Left renal cortex interstitium (tissue), 4 donors: ENCODE measurements at regions not wholly inside any gene's neighbourhood (a gene's known extent, or its start where the extent isn't known, plus 50 kb on each side); places are given as distances from the start of the nearest gene placed in this dataset.
"Not testable (repeated sequence)": the region's sequence is repeated elsewhere in the genome, so short reads cannot be mapped to it uniquely, and the experiment has no call there.

Source experiments
- DNase-seq, 4 donors: peaks; one replicate each; pipeline ENCODE4 v3.0.0-alpha.2; 2013; ENCODE audit warnings: low read depth in 4 of 4, low spot score in 2 of 4, missing footprints in 1 of 4

DNA sequence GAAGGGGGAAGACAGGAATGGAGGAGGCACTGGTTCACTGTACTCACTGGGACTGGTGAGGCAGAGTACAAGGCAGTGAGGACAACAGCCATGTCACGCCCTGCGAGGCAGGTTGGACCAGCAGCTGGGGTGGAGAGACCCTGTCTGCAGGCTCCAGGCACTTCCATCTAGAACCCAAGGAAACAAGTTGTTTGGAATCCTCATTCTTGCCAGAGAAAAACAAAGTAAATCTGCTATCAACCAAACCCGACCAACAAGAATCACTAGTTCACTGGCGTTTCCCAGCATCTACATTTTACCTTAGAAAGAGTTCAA is 98.5 kb upstream of the CDYL start:
- DNase-seq: no peak

- no peak for DNase-seq
These were observed 99.0 kb upstream of the CDYL start for GRCh38 chr6:4677011-4677750.

DNA sequence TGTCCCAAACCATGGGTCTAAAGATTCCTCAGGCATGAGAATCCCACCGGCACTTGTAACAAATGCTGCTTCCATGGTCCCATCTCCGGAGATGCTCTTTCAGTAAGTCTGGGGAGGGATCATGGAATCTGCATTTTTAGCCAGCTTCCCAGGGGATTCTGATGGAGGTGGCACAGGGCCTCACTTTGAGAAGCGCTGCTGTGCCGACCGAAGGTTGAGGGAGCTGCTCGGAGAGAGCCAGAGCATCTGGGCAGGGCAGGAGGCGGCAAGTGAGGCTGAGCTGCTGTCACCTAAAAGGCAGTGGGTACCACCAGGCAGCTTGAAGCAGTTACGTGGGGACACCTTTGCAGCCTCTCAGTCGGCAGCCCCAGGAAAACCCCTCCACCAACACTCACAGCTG is 100.2 kb upstream of the CDYL start:
- DNase-seq: no peak

GRCh38 chr6:4675121-4675520 is 101.1 kb upstream of the CDYL start:
- DNase-seq: no peak

DNA sequence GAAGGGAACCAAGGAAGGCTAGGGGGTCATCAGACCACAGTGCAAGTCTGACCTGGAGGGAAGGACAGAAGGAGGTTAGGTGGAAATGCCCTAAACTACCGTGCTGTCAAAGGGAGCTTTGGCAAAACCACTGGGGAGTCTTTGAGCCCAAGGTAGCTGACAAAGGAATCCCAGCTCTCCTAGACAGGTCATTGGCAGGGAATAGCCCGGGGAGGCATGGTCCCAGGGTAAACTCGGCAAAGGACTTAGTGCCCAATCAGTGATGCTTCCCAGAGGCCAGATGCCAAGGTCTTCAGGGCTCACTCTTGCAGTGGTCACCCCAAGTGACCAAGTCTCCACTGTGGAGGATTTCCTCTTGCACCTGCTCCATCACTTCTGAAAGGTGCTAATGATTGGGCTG is 102.3 kb upstream of the CDYL start:
- DNase-seq: no peak

- DNase-seq: no peak
These were observed 103.4 kb upstream of the CDYL start for GRCh38 chr6:4672772-4673171.

DNA sequence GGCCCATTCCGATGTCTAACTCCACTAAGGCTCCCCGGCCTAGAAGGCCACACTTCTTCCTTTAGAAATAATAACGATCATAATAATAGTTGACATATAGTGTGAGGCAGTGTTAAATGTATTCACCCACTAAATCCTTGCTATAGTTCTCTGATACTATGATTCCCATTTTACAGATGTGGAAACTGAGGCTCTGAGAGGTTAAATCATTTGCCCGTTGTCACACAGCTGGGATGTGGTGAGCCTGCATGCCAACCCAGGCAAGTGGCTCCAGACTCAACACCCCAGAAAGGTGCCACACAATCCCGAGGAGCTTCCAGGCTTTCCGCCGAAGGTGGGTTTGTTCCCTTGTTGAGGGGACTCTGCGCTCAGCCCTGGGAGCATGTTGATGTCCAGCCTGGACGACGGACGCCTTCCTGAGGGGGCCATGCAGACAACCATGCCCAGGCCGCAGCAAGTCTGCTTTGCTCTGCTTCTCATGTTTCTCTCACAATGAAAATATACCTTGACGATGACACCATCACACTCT is 104.6 kb upstream of the CDYL start:
- no peak for DNase-seq

DNA sequence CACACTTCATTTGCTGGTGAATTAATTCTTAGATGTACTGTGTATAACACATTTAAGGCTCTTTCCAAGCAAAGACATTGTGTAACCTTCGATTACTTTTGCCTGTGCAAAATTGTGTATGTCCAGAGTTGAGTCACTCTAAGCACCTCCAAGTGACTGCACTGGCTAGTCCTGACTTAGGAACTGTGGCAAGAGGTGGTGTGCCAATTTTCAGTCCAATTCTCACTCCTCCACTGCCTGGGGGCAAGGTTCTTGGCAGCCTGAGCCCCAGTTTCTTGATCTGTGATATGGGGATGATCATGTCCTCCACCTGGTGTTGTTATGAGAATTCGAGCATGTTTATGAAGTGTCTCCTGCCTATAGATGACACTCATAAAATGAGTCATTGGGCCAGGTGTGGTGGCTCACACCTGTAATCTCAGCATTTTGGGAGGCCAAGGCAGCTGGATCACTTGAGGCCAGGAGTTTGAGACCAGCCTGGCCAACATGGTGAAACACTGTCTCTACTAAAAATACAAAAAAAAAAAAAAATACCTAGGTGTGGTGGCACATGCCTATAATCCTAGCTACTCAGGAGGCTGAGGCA is 105.3 kb upstream of the CDYL start:
- DNase-seq: no peak

DNA sequence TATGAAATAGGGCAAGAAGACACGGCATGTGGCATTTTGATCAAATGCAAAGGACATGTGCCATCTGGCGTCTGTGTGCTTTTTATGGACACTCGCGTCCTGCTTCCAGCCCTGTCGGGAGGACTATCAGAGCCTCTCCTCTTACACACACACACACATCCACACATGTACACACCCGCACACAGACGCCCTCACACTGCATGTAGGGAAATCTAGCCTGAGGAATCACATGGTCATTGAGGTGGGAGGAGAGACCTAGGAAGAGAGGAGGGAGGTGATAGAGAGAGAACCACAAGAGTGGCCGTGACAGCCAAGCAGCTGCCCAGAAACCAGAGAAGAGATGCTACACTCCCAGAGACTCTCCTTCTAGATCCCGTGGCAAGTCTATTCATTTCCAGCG is 105.9 kb upstream of the CDYL start:
- DNase-seq: no peak

DNA sequence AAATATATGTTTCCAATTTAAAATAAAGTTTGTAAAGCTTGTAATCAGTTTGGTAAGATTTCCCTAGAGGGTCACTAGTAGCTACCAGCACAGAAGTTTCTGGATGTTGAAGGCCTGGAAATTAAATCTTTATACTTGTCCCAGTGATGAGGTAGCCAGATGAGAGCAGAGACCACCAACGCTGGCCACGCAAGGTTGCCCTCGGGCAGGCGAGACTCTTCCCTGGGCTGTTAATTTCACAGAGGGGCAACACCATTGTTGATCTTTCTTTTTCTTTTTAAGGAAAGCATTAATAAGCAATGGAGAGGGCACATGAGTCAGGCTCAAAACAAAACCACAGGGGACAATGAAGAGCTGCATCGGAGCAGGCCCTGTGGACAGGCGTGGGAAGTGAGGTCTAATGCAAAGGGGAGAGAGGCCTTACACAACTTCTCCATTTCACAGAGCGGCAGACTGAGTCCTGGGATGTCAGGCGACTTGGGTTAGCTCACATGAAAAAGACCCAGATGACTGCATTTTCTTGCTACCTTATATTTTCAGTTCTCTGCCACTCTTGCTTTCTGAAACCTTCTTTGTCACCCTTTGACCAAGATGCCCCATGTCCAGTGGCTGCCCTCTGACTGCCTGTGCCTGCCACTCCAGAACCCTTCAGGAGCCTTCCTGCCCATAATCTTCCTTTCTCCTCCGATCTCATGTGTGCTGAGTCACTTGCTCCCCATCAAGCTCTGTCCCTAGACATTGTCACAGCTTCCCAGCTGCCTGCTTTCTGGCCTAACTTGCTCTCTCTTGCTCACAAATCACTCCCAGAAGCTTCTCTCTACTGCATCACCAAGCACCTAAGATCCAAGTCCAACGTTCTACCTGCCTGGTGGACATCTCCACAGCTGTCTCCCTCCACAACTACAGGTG is 107.7 kb upstream of the CDYL start:
- no peak for DNase-seq

- DNase-seq: no peak
These were observed 108.6 kb upstream of the CDYL start for GRCh38 chr6:4667591-4667990.

GRCh38 chr6:4666886-4667513 is 109.2 kb upstream of the CDYL start:
- no peak for DNase-seq

GRCh38 chr6:4665489-4666417 is 110.5 kb upstream of the CDYL start:
- DNase-seq: no peak

DNA sequence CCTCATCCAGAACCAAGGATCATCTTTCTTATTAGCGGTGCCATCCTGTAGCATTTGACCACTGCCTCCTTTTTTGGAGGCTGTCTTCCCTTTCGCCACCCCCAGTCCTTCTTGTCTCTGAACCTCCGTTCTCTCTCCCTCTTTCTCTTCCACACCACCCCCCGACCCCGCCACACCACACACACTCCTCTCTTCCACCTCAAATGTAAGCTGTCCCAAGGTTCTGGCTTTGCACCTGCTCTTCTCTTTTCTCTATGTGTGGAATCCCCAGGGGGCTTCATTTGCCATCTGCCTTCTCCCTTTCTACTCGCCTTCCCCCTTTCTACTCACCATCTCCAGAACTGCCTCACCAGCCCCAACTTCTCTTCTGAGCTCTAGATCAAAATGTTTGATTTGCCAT is 111.3 kb upstream of the CDYL start:
- DNase-seq: no peak

DNA sequence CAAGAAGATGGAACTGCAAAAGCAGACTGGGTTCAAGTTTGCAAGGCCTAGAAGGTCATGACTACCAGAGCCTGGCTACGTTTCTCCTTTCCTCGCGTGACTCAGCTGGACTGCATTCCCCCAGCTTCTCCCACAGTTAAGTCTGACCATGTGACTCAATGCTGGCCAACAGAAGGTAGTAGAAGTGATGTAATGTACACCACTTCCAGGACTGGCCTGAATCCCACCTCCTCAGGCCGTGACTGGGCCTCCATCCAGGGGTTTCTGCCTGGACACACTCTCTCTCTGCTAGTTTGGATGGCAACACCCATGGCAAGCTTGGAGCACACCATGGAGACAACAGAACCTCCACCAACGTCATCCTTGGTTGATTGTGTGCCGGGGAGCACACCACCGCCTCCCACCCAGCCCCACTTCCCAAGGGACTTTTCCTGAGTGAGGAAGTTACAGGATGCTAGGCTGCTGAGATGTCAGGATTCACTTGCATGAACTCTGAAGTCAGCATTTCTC is 112.0 kb upstream of the CDYL start:
- DNase-seq: no peak

GRCh38 chr6:4662886-4663285 is 113.3 kb upstream of the CDYL start:
- DNase-seq: no peak

DNA sequence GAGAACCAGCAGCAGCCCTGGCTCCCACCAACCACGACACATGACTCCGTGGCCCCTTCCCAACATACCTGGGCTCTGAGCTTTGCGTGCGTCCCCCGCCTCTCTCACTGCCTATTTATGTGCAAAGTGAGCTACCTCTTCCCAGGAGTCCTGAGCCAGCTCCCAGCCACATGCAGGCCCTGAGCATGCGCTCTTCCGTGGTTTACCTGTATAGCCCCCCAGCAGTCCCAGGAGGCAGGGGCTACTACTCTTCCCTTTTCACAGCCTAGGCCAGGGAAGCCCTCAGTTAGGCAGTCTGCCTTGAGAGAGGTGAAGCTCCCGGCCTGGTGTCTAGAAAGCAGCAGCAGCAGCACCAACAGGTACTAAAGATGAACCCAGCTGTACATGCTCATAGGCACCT is 114.8 kb upstream of the CDYL start:
- DNase-seq: no peak

DNA sequence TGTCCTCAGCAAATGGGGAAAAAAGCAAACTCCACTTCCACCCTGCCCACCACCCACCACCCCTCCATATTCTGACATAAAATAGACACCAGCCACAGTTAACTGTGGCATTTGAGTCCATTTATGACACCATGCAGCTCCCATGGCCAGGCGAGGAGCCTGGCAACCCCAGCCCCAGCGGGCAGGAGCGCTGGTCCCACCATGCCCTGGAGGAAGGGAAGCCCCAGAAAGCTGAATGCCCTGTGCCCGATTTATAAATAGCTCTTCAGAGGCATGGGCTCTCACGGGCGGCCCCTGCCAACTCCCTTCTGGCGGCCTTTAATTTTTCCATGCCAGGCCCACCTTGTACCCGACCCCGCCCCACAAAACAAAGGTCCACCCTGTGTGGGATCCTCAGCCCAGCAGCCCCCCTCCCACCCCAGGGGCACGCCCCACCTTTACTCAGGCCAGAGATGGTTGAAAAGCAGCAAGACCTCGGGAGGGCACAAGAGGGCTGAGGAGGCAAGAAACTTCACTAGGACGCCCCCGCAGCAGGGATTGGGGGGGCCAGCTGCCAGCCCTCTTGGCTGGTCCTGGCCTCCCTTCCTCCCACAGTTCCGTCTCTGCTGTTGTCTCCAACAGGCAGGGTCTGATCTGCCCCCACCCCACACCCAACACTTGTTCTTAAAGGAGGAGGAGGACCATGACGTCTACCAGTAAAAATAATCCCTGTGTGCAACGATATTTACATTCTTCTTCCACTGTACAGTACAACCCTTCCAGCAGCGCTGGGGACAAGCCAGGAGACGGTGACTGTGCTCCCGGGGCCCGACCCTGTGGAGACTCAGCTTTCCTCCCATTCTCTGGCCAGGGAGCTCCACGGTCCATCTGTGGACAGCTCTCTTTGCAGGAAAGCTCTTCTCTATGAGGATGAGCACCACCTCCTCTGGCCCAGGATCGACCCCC is 115.6 kb upstream of the CDYL start:
- no peak for DNase-seq

GRCh38 chr6:4659719-4660118 is 116.5 kb upstream of the CDYL start:
- not testable (repeated sequence) for DNase-seq
